ENCODE measurements at regions not wholly inside any gene's neighbourhood (a gene's known extent, or its start where the extent isn't known, plus 50 kb on each side); places are given as distances from the start of the nearest gene placed in this dataset.

- DNase-seq (ENCODE audit: extremely low read depth in 1 of 11, low read depth in 9 of 11, low spot score in 4 of 11) = no peak
These were observed 148.9 kb upstream of the CIBAR2 start for GRCh38 chr16:85261204-85261603.

- DNase-seq (ENCODE audit: extremely low read depth in 1 of 11, low read depth in 9 of 11, low spot score in 4 of 11) = no peak
These were observed 149.6 kb upstream of the CIBAR2 start for GRCh38 chr16:85261657-85262557.

GRCh38 chr16:85262558-85263238, 150.4 kb upstream of the CIBAR2 start:
- no peak for DNase-seq (ENCODE audit: extremely low read depth in 1 of 11, low read depth in 9 of 11, low spot score in 4 of 11)

- no peak for DNase-seq (ENCODE audit: extremely low read depth in 1 of 11, low read depth in 9 of 11, low spot score in 4 of 11)
These were observed 150.9 kb upstream of the CIBAR2 start for GRCh38 chr16:85263239-85263585.

- no peak for DNase-seq (ENCODE audit: extremely low read depth in 1 of 11, low read depth in 9 of 11, low spot score in 4 of 11)
These were observed 152.5 kb upstream of the CIBAR2 start for GRCh38 chr16:85264752-85265151.

GRCh38 chr16:85265161-85265784, 153.0 kb upstream of the CIBAR2 start:
- no peak for DNase-seq (ENCODE audit: extremely low read depth in 1 of 11, low read depth in 9 of 11, low spot score in 4 of 11)

- DNase-seq (ENCODE audit: extremely low read depth in 1 of 11, low read depth in 9 of 11, low spot score in 4 of 11) = no peak
These were observed 153.5 kb upstream of the CIBAR2 start for GRCh38 chr16:85265810-85266209.

GRCh38 chr16:85266857-85267256, 154.6 kb upstream of the CIBAR2 start:
- DNase-seq (ENCODE audit: extremely low read depth in 1 of 11, low read depth in 9 of 11, low spot score in 4 of 11) = no peak

GRCh38 chr16:85267414-85267945, 155.2 kb upstream of the CIBAR2 start:
- no peak for DNase-seq (ENCODE audit: extremely low read depth in 1 of 11, low read depth in 9 of 11, low spot score in 4 of 11)

- DNase-seq (ENCODE audit: extremely low read depth in 1 of 11, low read depth in 9 of 11, low spot score in 4 of 11) = no peak
These were observed 156.9 kb upstream of the CIBAR2 start for GRCh38 chr16:85269165-85269564.

- no peak for DNase-seq (ENCODE audit: extremely low read depth in 1 of 11, low read depth in 9 of 11, low spot score in 4 of 11)
These were observed 158.1 kb upstream of the CIBAR2 start for GRCh38 chr16:85270374-85270773.

GRCh38 chr16:85271198-85271597, 158.9 kb upstream of the CIBAR2 start:
- no peak for DNase-seq (ENCODE audit: extremely low read depth in 1 of 11, low read depth in 9 of 11, low spot score in 4 of 11)

- no peak for DNase-seq (ENCODE audit: extremely low read depth in 1 of 11, low read depth in 9 of 11, low spot score in 4 of 11)
These were observed 161.0 kb upstream of the CIBAR2 start for GRCh38 chr16:85273293-85273692.

- DNase-seq (ENCODE audit: extremely low read depth in 1 of 11, low read depth in 9 of 11, low spot score in 4 of 11) = no peak
These were observed 162.2 kb upstream of the CIBAR2 start for GRCh38 chr16:85274501-85274900.

GRCh38 chr16:85274924-85275323, 162.7 kb upstream of the CIBAR2 start:
- no peak for DNase-seq (ENCODE audit: extremely low read depth in 1 of 11, low read depth in 9 of 11, low spot score in 4 of 11)

- DNase-seq (ENCODE audit: extremely low read depth in 1 of 11, low read depth in 9 of 11, low spot score in 4 of 11) = peak in 3 of 11 donors; percentile 53 to 67 (median 62)
These were observed 163.4 kb upstream of the CIBAR2 start for GRCh38 chr16:85275533-85276249.

GRCh38 chr16:85276258-85276657, 164.0 kb upstream of the CIBAR2 start:
- DNase-seq (ENCODE audit: extremely low read depth in 1 of 11, low read depth in 9 of 11, low spot score in 4 of 11) = no peak

- no peak for DNase-seq (ENCODE audit: extremely low read depth in 1 of 11, low read depth in 9 of 11, low spot score in 4 of 11)
These were observed 164.4 kb upstream of the CIBAR2 start for GRCh38 chr16:85276721-85277120.

- DNase-seq (ENCODE audit: extremely low read depth in 1 of 11, low read depth in 9 of 11, low spot score in 4 of 11) = no peak
These were observed 166.6 kb upstream of the CIBAR2 start for GRCh38 chr16:85278839-85279238.

Data from renal cortex interstitium (tissue), 11 donors.